ENCODE measurements at regions not wholly inside any gene's neighbourhood (a gene's known extent, or its start where the extent isn't known, plus 50 kb on each side); places are given as distances from the start of the nearest gene placed in this dataset.

GRCh38 chrX:4656419-4656818 lies 943.0 kb upstream of the PRKX start:
- H3K9me2 ChIP-seq (ENCODE audit: insufficient read depth, low read length) = no peaks in the 10 kb centered on the region
- H4K20me1 ChIP-seq (ENCODE audit: insufficient read depth) = no peaks in the 10 kb centered on the region
- no peaks in the 10 kb centered on the region for H3K79me2 ChIP-seq (replicated peaks; ENCODE audit: insufficient read depth, low read length)
- no peak overlapping the region for H2AFZ ChIP-seq (ENCODE audit: low read depth, low read length)
- H3K9me3 ChIP-seq (ENCODE audit: low read length) = no peaks in the 10 kb centered on the region
- no peaks in the 10 kb centered on the region for H3K27me3 ChIP-seq (ENCODE audit: insufficient read depth, low read depth, low read length)
- TF ChIP-seq EZH2 (IDR thresholded peaks at IDR 0.05; ENCODE audit: borderline replicate concordance, insufficient read depth, low read length, poor library complexity, severe bottlenecking) = no peak
- TF ChIP-seq SMC3 (conservative IDR thresholded peaks at IDR 0.05; ENCODE audit: poor library complexity) = no peak
- TF ChIP-seq MXI1 (conservative IDR thresholded peaks at IDR 0.05; ENCODE audit: poor library complexity, severe bottlenecking) = no peak
- no peak for TF ChIP-seq EP300 (conservative IDR thresholded peaks at IDR 0.05; ENCODE audit: poor library complexity, severe bottlenecking)
- no peak for TF ChIP-seq RAD21 (conservative IDR thresholded peaks at IDR 0.05)
- TF ChIP-seq POLR2AphosphoS5 (IDR thresholded peaks at IDR 0.05) = no peak
- TF ChIP-seq TAF1 (IDR thresholded peaks at IDR 0.05; ENCODE audit: low read depth) = no peak
- TF ChIP-seq, protein P1, sequence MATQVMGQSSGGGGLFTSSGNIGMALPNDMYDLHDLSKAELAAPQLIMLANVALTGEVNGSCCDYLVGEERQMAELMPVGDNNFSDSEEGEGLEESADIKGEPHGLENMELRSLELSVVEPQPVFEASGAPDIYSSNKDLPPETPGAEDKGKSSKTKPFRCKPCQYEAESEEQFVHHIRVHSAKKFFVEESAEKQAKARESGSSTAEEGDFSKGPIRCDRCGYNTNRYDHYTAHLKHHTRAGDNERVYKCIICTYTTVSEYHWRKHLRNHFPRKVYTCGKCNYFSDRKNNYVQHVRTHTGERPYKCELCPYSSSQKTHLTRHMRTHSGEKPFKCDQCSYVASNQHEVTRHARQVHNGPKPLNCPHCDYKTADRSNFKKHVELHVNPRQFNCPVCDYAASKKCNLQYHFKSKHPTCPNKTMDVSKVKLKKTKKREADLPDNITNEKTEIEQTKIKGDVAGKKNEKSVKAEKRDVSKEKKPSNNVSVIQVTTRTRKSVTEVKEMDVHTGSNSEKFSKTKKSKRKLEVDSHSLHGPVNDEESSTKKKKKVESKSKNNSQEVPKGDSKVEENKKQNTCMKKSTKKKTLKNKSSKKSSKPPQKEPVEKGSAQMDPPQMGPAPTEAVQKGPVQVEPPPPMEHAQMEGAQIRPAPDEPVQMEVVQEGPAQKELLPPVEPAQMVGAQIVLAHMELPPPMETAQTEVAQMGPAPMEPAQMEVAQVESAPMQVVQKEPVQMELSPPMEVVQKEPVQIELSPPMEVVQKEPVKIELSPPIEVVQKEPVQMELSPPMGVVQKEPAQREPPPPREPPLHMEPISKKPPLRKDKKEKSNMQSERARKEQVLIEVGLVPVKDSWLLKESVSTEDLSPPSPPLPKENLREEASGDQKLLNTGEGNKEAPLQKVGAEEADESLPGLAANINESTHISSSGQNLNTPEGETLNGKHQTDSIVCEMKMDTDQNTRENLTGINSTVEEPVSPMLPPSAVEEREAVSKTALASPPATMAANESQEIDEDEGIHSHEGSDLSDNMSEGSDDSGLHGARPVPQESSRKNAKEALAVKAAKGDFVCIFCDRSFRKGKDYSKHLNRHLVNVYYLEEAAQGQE (IDR thresholded peaks at IDR 0.05; ENCODE audit: borderline replicate concordance) = no peak
- TF ChIP-seq CTCF (IDR thresholded peaks at IDR 0.05; ENCODE audit: poor library complexity, severe bottlenecking) = no peak
- no peak overlapping the region for H3K4me2 ChIP-seq (ENCODE audit: low read length)
- no peak overlapping the region for H3K9ac ChIP-seq (ENCODE audit: low read length)
- no peaks in the 10 kb centered on the region for H3F3A ChIP-seq (ENCODE audit: insufficient read depth, low read length, poor library complexity, severe bottlenecking)
- H3K27ac ChIP-seq (ENCODE audit: low read length) = no peak overlapping the region
- H3K4me3 ChIP-seq (ENCODE audit: low read length) = no peak overlapping the region
- no peaks in the 10 kb centered on the region for H3K36me3 ChIP-seq (ENCODE audit: insufficient read depth, low read length)

- Histone ChIP-seq H3K4me2 (ENCODE audit: low read length) (no peak overlapping the region), H3K9me2 (ENCODE audit: insufficient read depth, low read length) (no peaks in the 10 kb centered on the region), H2AFZ (ENCODE audit: low read depth, low read length) (no peak overlapping the region), H3K36me3 (ENCODE audit: insufficient read depth, low read length) (no peaks in the 10 kb centered on the region), H3K79me2 (replicated peaks; ENCODE audit: insufficient read depth, low read length) (no peaks in the 10 kb centered on the region), H3K4me3 (ENCODE audit: low read length) (no peak overlapping the region), H4K20me1 (ENCODE audit: insufficient read depth) (no peaks in the 10 kb centered on the region), H3K9me3 (ENCODE audit: low read length) (no peaks in the 10 kb centered on the region), H3K9ac (ENCODE audit: low read length) (no peak overlapping the region), H3K27ac (ENCODE audit: low read length) (no peak overlapping the region), H3F3A (ENCODE audit: insufficient read depth, low read length, poor library complexity, severe bottlenecking) (no peaks in the 10 kb centered on the region), H3K27me3 (ENCODE audit: insufficient read depth, low read depth, low read length) (no peaks in the 10 kb centered on the region)
- no peak for TF ChIP-seq TAF1 (IDR thresholded peaks at IDR 0.05; ENCODE audit: low read depth)
Observed at GRCh38 chrX:4655743-4656142, 942.3 kb upstream of the PRKX start.

GRCh38 chrX:4642114-4642513 lies 928.7 kb upstream of the PRKX start:
- no peaks in the 10 kb centered on the region for H3K79me2 ChIP-seq (replicated peaks; ENCODE audit: insufficient read depth, low read length)
- no peak overlapping the region for H2AFZ ChIP-seq (ENCODE audit: low read depth, low read length)
- TF ChIP-seq SMC3 (conservative IDR thresholded peaks at IDR 0.05; ENCODE audit: poor library complexity) (no peak), POLR2AphosphoS5 (IDR thresholded peaks at IDR 0.05) (no peak), EP300 (conservative IDR thresholded peaks at IDR 0.05; ENCODE audit: poor library complexity, severe bottlenecking) (no peak), TAF1 (IDR thresholded peaks at IDR 0.05; ENCODE audit: low read depth) (no peak), EZH2 (IDR thresholded peaks at IDR 0.05; ENCODE audit: borderline replicate concordance, insufficient read depth, low read length, poor library complexity, severe bottlenecking) (no peak), RAD21 (conservative IDR thresholded peaks at IDR 0.05) (no peak), CTCF (IDR thresholded peaks at IDR 0.05; ENCODE audit: poor library complexity, severe bottlenecking) (no peak), MXI1 (conservative IDR thresholded peaks at IDR 0.05; ENCODE audit: poor library complexity, severe bottlenecking) (no peak)
- TF ChIP-seq, protein P1 (IDR thresholded peaks at IDR 0.05; ENCODE audit: borderline replicate concordance) = no peak
- H3F3A ChIP-seq (ENCODE audit: insufficient read depth, low read length, poor library complexity, severe bottlenecking) = no peaks in the 10 kb centered on the region
- no peak overlapping the region for H3K27ac ChIP-seq (ENCODE audit: low read length)
- no peaks in the 10 kb centered on the region for H3K9me2 ChIP-seq (ENCODE audit: insufficient read depth, low read length)
- H3K36me3 ChIP-seq (ENCODE audit: insufficient read depth, low read length) = no peaks in the 10 kb centered on the region
- H3K27me3 ChIP-seq (ENCODE audit: insufficient read depth, low read depth, low read length) = no peaks in the 10 kb centered on the region
- H3K4me2 ChIP-seq (ENCODE audit: low read length) = no peak overlapping the region
- no peaks in the 10 kb centered on the region for H4K20me1 ChIP-seq (ENCODE audit: insufficient read depth)
- H3K9ac ChIP-seq (ENCODE audit: low read length) = no peak overlapping the region
- no peak overlapping the region for H3K4me3 ChIP-seq (ENCODE audit: low read length)
- H3K9me3 ChIP-seq (ENCODE audit: low read length) = no peaks in the 10 kb centered on the region

Data from neural cell (in vitro differentiated cells).